H1 (cell line): ENCODE measurements at regions not wholly inside any gene's neighbourhood (a gene's known extent, or its start where the extent isn't known, plus 50 kb on each side); places are given as distances from the start of the nearest gene placed in this dataset.

Experiments used
- BCL11A ChIP-seq, 2 experiments: IDR thresholded peaks; one replicate each; pipeline ENCODE4 v1.6.1; 2011; ENCODE audit warnings: low read depth in 2 of 2, low read length in 2 of 2, mild to moderate bottlenecking in 2 of 2
- BRCA1 ChIP-seq: IDR thresholded peaks from 2 replicates; pipeline ENCODE4 v1.6.1; 2012; ENCODE audit warnings: low read depth, low read length, improper control_type of control experiment
- CTBP2 ChIP-seq: IDR thresholded peaks from 2 replicates; pipeline ENCODE4 v1.7.0; 2011; ENCODE audit warnings: borderline replicate concordance, mild to moderate bottlenecking, moderate library complexity, mixed read lengths, low read length; ENCODE audit not compliant: insufficient read depth, insufficient read length
- FOSL1 ChIP-seq: IDR thresholded peaks from 2 replicates; pipeline ENCODE4 v1.6.1; 2011; ENCODE audit warnings: mild to moderate bottlenecking, low read depth, low read length, moderate library complexity; ENCODE audit not compliant: insufficient read depth
- PHF8 ChIP-seq: fragments of 200-600 bp; sonication (generic); conservative IDR thresholded peaks from 2 replicates; pipeline ENCODE4 v1.7.1; 2012; ENCODE audit warnings: low read depth, mild to moderate bottlenecking, inconsistent platforms, low read length, moderate library complexity
- RXRA ChIP-seq: IDR thresholded peaks from 2 replicates; pipeline ENCODE4 v1.6.1; 2011; ENCODE audit warnings: low read depth, mild to moderate bottlenecking, low read length, moderate library complexity; ENCODE audit not compliant: insufficient read depth

DNA sequence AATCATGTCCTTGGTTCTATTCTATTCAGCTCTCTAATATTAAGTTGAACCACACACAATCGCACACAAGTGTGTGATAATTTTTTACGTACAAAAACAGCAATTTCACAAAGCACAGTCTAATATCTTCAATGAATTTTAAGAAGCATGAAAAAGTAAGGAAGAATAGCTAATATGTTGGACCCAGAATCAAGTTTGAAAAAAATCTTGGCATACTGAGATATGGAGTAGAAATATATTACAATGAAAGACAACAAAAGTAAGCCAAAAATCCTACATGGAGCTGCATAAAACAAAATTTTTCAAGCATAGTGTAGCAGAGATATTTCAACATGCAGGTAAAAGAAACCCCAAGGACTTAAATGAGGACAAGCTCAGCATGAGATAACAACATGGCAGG is 219.1 kb upstream of the RND3 start (continued):
- TF ChIP-seq FOSL1 (no peak), PHF8 (no peak), BCL11A (IDR thresholded peaks at IDR 0.05; ENCODE audit: low read depth in 2 of 2, low read length in 2 of 2) (no peak), BRCA1 (no peak), CTBP2 (no peak), RXRA (no peak)
